CD14-positive monocyte (primary cell): ENCODE measurements at regions not wholly inside any gene's neighbourhood (a gene's known extent, or its start where the extent isn't known, plus 50 kb on each side); places are given as distances from the start of the nearest gene placed in this dataset. TPM values are rescaled to one million over a fixed set of nuclear protein-coding genes. Genes with fewer than 3 reads are reported as not detected.

ENCODE experiments used
- small RNA-seq: library from RNA; depleted of rRNA; stranded (forward); fragments of <200 nt; gene quantifications from one replicate; pipeline ENCODE3, GENCODE V24; 2012; ENCODE audit warnings: low read depth; ENCODE audit not compliant: insufficient read length

Small RNA genes lying in the stretch of these regions (small RNA-seq; reads per million reads assigned to genes)
- not detected for gene RF00279
- gene Z82210.1, result not detected
